Prostate gland (tissue), 2 donors: ENCODE measurements at regions not wholly inside any gene's neighbourhood (a gene's known extent, or its start where the extent isn't known, plus 50 kb on each side); places are given as distances from the start of the nearest gene placed in this dataset.

ENCODE experiments used
- DNase-seq: peaks from one replicate; pipeline ENCODE4 v3.0.0-alpha.2; 2019; ENCODE audit warnings: low spot score
- H3K27ac ChIP-seq, 2 donors: fragments of 200-600 bp; sonication (generic); 2 replicates each; pipeline ENCODE4 v1.5.1; 2017 to 2019
- H3K27me3 ChIP-seq: fragments of 200-600 bp; sonication (generic); replicated peaks from 2 replicates; pipeline ENCODE4 v1.5.1; 2019; ENCODE audit not compliant: insufficient read depth
- H3K36me3 ChIP-seq, 2 donors: fragments of 200-600 bp; sonication (generic); 1 replicate in 1 of 2; 2 replicates in 1 of 2; pipeline versions ENCODE4 v1.5.1 to v1.8.1; 2017 to 2019
- H3K4me1 ChIP-seq: fragments of 200-600 bp; sonication (generic); replicated peaks from 2 replicates; pipeline ENCODE4 v1.5.1; 2019
- H3K4me3 ChIP-seq, 2 donors: fragments of 200-600 bp; sonication (generic); 2 replicates each; pipeline ENCODE4 v1.5.1; 2017 to 2019
- H3K9me3 ChIP-seq: fragments of 200-600 bp; sonication (generic); 2 replicates; pipeline ENCODE4 v1.5.1; 2017
- POLR2A ChIP-seq: fragments of 450-650 bp; IDR thresholded peaks from one replicate; pipeline ENCODE4 v1.6.1; 2016; ENCODE audit warnings: antibody characterized with exemption, mild to moderate bottlenecking
- POLR2AphosphoS5 ChIP-seq: sonication (generic); formaldehyde crosslinking; IDR thresholded peaks from one replicate; pipeline ENCODE4 v1.6.1; 2017; ENCODE audit warnings: antibody characterized with exemption
- WGBS: methylation state at CpG from one replicate; pipeline ENCODE4 v1.1.5; 2018; 5-methylcytosine and 5-hydroxymethylcytosine counted together
- intact Hi-C: fragments of 100-400 bp; cut with DNase I; formaldehyde crosslinking; loops from one replicate; pipeline ENCODE4 v1.14.2; 2022
- TF ChIP-seq, protein P1 (sequence below), 4 experiments: fragments of 200-600 bp in 2 of 4; fragments of 450-650 bp in 2 of 4; sonication (generic) in 2 of 4; IDR thresholded peaks; 1 replicate in 3 of 4; 2 replicates in 1 of 4; pipeline ENCODE4 v1.5.1; 2016 to 2019; ENCODE audit warnings: antibody characterized with exemption in 4 of 4, mild to moderate bottlenecking in 2 of 4, moderate library complexity in 2 of 4

DNA sequence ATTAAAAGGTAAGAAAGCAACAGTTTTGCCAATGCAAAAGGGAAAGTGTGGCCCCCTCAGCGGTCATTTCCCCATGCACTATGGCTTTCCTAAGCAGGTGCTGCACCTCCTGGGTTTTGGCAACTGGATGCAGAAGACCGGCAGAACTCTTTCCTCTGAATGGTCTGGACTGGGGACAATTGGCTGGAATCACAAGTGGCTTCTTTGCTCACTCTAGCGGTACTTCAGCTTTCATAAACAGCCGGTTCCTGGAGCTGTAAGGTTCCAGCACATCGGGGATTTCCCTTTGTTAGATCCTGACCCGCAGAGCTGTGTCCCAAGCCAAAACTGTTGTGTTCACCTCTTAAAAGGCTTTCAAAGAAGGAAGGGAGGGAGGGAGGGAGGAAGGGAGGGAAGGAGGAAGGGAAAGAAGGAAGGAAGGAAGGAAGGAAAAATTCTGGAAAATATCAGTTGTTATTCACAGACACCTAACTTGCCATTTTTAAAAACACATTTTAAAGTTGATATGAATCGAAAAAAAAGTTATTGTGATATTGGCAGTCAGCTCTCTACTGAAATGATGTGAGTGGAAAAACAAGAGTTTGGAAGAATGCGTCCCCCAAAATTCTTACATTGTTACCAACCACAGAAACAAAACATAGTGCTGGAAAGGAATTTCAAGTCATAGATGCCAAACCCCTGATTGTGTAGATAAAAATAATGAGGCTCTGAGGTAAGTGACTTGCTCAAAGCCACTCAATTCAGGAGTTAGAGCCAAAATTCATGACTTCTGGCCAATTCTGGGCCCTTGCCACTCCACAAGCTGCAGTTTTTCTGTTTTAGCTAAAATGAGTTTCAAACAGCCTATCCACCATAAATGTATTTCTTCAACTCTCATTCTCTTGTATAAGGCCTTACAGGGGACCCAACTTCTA is 220.6 kb upstream of the HMGA2 start:
- TF ChIP-seq POLR2AphosphoS5 (no peak), POLR2A (no peak)
- TF ChIP-seq, protein P1, sequence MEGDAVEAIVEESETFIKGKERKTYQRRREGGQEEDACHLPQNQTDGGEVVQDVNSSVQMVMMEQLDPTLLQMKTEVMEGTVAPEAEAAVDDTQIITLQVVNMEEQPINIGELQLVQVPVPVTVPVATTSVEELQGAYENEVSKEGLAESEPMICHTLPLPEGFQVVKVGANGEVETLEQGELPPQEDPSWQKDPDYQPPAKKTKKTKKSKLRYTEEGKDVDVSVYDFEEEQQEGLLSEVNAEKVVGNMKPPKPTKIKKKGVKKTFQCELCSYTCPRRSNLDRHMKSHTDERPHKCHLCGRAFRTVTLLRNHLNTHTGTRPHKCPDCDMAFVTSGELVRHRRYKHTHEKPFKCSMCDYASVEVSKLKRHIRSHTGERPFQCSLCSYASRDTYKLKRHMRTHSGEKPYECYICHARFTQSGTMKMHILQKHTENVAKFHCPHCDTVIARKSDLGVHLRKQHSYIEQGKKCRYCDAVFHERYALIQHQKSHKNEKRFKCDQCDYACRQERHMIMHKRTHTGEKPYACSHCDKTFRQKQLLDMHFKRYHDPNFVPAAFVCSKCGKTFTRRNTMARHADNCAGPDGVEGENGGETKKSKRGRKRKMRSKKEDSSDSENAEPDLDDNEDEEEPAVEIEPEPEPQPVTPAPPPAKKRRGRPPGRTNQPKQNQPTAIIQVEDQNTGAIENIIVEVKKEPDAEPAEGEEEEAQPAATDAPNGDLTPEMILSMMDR (IDR thresholded peaks at IDR 0.05), result no peak
- intact Hi-C loops, result no loop called here

DNA sequence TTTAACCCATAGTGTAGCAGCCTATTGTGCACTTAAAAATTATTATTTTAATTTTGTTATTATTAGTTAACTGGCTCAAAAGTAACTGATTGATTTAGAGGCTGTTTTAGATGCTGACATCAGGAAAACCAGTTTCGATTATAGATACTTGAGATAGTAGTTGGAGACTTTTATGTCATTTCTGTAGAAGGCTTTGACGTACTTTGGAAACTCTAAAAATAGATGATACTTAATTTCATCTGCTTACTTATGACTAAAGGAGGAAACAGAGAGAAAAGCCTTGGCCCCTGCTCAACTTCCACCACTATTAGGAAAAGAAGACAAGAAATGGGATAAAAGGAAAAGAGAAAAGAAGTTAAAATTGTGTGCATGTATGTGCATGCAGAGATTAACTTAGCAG is 219.3 kb upstream of the HMGA2 start:
- Histone ChIP-seq H3K27me3 (no peaks in the 10 kb centered on the region), H3K36me3 (no peaks in the 10 kb centered on the region), H3K4me3 (no peak overlapping the region), H3K4me1 (no peaks in the 10 kb centered on the region), H3K27ac (no peak overlapping the region), H3K9me3 (no peaks in the 10 kb centered on the region)
- intact Hi-C loops, result no loop called here
- TF ChIP-seq POLR2A, result no peak
- no peak for TF ChIP-seq POLR2AphosphoS5
- TF ChIP-seq, protein P1 (IDR thresholded peaks at IDR 0.05), result no peak
- DNase-seq, result no peak
- WGBS, result 90% methylated on average over 2 of the region's 2 CpGs

More for the DNA sequence above, 220.6 kb upstream of the HMGA2 start:
- Histone ChIP-seq H3K27ac (no peak overlapping the region), H3K9me3 (no peaks in the 10 kb centered on the region), H3K27me3 (no peaks in the 10 kb centered on the region), H3K4me1 (no peaks in the 10 kb centered on the region), H3K36me3 (no peaks in the 10 kb centered on the region), H3K4me3 (no peak overlapping the region)
- WGBS, result 16% methylated on average over 8 of the region's 8 CpGs
- DNase-seq, result peak; percentile 45

DNA sequence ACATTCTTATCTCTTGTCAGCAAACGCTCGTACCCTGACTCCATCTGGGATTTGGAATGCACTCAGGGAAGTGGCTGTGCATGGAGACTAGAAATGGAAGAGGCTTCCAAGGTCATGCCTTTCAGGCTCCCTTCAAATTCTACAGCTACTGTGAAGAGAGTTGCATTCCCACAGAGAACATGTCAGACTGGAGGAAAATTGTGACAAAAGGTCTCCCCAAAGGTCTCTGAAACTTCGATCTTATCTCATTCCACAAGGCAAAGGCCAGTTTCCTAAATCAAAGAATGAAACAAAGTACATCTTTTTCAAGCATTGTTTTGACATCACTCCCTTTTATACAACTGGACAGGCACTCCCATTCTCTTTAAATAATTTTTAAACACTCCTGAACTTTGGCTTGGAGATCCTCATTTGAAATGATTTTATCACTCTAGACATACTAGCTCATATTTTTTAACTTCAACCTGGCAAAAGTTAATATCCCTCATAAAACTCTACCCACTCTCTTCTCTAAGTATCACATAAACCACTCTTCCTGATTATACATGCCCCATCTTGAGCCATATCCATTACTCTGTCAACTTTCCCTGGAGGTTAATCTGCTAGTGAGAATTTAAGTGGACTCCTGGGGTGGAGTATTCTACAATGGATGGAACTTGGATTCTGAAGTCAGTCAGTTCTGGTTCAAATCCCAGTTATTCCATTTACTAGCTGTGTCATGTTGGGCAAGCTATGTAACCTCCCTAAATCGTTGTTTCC is 218.1 kb upstream of the HMGA2 start:
- Histone ChIP-seq H3K4me3 (no peak overlapping the region), H3K36me3 (no peaks in the 10 kb centered on the region), H3K9me3 (no peaks in the 10 kb centered on the region), H3K27me3 (no peaks in the 10 kb centered on the region), H3K4me1 (no peaks in the 10 kb centered on the region), H3K27ac (no peak overlapping the region)
- 47% methylated on average over 4 of the region's 4 CpGs for WGBS
- no peak for TF ChIP-seq POLR2AphosphoS5
- no peak for DNase-seq
- intact Hi-C loops, result no loop called here

DNA sequence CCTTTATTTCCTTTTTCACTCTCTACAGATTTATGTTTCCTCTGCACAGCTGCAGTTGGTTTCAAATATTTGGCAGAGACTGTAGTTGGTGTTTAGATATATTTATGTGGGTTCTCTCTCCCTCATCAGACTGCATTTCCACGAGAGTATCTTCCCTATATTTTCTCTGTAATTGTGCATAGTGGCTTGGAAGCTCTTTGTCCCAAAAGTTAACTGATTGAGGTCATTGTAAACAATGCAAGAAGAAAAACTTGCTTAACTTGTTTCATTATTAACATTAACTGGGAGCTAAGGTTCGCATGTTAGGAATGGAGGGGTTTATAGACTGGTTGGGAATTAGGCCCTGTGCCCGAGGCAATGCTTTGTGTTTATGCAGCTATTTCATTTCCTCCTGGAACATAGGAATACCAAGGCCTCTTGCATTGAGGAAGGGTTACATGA is 216.9 kb upstream of the HMGA2 start:
- H3K4me1 ChIP-seq, result no peaks in the 10 kb centered on the region
- no peak overlapping the region for H3K27ac ChIP-seq
- TF ChIP-seq POLR2A (no peak), POLR2AphosphoS5 (peak; percentile 77)
- TF ChIP-seq, protein P1 (IDR thresholded peaks at IDR 0.05), result no peak
- no peaks in the 10 kb centered on the region for H3K9me3 ChIP-seq
- peak; percentile 40 for DNase-seq
- 32% methylated on average over 3 of the region's 3 CpGs for WGBS
- no peaks in the 10 kb centered on the region for H3K36me3 ChIP-seq
- H3K27me3 ChIP-seq, result no peaks in the 10 kb centered on the region
- intact Hi-C loops, result no loop called here
- no peak overlapping the region for H3K4me3 ChIP-seq

DNA sequence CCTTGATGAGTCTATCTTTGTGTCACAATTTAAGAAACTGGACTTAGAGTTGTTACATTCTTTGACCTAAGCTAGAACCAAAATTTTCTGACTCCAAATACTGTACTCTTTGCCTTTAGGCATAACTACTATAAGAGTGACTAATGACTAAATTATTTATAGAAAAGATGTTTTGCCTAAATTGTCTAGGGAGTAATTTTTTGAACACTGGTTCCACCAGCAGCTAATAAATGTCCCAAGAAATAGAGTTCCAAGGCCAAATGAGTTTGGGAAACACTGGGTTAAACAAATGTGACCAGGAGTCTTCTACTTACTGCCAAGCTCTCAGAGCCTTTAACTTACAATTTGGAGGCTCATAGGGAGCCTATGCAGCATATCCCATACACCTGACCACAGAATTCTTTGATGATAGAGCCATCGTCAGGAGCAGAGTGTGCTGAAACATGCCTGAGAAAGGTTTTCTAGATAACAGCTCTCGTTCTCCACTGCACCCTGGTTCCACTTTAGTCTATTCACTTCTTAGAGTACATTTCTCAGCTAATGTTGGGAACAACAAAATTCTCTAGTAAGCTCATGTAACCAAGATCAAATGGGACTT is 215.9 kb upstream of the HMGA2 start:
- Histone ChIP-seq H3K36me3 (no peaks in the 10 kb centered on the region), H3K9me3 (no peaks in the 10 kb centered on the region), H3K4me3 (no peak overlapping the region), H3K27me3 (no peaks in the 10 kb centered on the region), H3K27ac (no peak overlapping the region), H3K4me1 (no peaks in the 10 kb centered on the region)
- WGBS, result 95% methylated on average over 2 of the region's 2 CpGs
- intact Hi-C loops, result no loop called here
- TF ChIP-seq POLR2A, result no peak
- DNase-seq, result no peak
